HG03520 (cell line): ENCODE measurements at regions not wholly inside any gene's neighbourhood (a gene's known extent, or its start where the extent isn't known, plus 50 kb on each side); places are given as distances from the start of the nearest gene placed in this dataset.
"Not testable (repeated sequence)": the region's sequence is repeated elsewhere in the genome, so short reads cannot be mapped to it uniquely, and the experiment has no call there.

Experiments
- ATAC-seq: cut with Tn5 transposase; IDR thresholded peaks from one replicate; pipeline ENCODE4 v1.9.1; 2021; ENCODE audit warnings: mild to moderate bottlenecking, moderate library complexity; ENCODE audit not compliant: unreplicated experiment

DNA sequence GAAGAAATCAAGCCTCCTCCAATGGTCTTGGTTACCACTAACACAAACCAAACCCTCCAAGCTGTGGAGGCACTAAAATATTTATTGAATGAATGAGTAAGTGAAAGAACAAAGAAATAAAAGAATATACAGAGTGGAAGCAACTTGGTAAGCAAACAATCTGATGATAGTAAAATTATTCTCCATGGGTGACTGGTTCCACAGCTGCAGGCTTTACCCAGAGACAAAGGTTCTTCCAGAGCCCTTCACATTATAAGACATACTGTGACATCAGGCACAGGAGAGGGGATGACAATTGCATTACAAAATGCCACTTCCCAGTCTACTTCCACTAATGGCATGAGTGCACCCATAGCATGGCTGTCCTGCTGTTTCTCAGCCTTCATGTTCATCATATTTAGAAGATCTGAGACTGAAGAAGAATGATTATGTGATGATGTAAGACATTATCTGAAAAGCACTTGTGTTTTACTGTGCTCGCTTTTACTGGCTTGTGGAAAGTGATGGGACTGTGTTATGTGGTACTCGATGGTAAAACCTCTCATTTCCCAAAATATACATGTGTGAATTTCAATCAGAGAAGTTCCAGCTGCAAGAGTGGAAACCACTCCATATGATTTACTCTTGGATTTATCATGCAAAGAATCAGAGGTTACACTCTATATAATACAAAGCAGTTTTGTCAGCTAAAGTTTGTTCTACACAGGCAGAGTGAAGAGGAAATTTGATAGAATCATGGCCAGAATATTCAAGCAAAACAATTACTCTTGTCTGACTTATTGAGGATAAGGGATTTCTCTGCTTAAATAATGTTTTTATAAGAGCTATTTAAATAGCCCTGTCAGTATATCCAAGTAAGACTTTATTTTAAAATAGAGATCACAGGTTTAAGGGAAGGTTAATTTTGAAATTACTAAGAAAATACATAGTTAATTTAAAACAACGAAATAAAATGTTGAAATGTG, 220.2 kb upstream of the NBEA start:
- no peak for ATAC-seq

GRCh38 chr13:34722922-34723321, 219.1 kb upstream of the NBEA start:
- no peak for ATAC-seq

DNA sequence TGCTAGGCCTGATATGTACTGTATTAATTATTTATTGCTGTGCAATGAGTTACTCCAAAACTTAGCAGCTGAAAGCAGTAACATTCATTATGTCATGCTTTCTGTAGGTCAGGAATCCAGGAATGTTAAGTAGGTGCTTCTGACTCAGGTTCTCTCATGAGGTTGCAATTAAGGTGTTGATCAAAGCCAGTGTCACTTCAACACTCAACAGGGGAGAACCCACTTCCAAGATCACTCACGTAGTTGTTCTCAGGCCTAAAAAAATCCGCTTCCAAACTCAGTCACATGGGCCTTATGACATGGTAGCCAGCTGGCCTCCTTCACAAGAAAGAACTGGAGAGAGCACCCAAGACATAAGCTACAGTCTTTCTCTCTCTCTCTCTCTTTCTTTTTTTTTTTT, 211.1 kb upstream of the NBEA start:
- no peak for ATAC-seq

DNA sequence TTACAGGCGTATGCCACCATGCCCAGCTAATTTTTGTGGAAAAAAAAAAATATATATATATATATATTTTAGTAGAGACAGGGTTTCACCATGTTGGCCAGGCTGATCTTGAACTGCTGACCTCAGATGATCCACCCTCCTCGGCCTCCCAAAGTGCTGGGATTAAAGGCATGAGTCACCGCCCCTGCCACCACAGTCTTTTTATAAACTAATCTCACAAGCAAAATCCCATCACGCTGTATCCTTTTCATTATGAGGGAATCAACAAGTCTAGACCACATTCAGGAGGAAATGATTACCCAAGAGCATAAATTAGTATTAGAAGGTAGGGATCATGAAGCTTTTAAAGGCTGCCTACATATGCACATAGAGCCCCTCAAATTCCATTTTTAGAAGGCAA, 210.6 kb upstream of the NBEA start:
- no peak for ATAC-seq

GRCh38 chr13:34733721-34734120, 208.3 kb upstream of the NBEA start:
- ATAC-seq, result no peak

GRCh38 chr13:34734932-34735331, 207.1 kb upstream of the NBEA start:
- no peak for ATAC-seq

GRCh38 chr13:34738254-34738992, 203.6 kb upstream of the NBEA start:
- ATAC-seq, result no peak

GRCh38 chr13:34747056-34747455, 195.0 kb upstream of the NBEA start:
- not testable (repeated sequence) for ATAC-seq

- no peak for ATAC-seq
Measured at GRCh38 chr13:34747507-34747906, 194.6 kb upstream of the NBEA start.

DNA sequence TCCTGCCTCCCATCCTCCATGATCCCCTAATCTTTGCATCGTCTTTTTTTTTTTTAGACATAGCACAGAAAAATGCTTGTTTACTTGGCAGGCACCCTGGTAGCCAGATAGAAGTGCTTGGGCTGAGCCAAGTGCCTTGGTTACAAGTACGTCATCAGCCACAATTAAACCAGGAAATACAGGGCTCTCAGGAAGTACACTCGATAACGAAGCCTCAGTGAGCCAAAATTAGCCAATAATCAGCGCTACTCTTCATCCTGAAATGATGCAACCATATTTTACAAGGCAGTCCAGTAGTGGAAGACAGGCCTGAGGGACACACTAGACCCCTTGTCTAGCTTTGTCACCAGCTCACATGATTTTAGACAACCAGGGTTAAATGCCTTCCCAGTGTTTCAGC, 194.0 kb upstream of the NBEA start:
- ATAC-seq, result no peak

DNA sequence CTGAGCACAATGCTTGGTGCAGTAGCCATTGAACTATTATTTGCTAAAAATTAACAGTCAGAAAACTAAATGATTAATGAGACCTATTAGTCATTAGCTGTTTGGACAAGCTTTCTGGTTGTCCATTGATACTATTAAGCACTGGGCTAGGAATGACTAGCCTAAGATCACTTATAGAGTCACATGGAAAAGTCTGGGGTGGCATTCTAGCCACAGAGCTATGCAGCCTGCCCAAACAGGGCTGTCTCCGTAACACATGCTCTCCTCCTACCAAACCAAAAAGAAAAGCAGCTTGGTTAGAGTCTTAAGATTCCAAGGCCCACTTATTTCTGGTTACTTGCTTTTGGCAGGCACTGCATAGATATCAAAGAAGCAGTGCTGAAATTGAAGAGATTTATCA, 193.5 kb upstream of the NBEA start:
- ATAC-seq, result no peak

GRCh38 chr13:34749046-34749445, 193.0 kb upstream of the NBEA start:
- ATAC-seq, result no peak

DNA sequence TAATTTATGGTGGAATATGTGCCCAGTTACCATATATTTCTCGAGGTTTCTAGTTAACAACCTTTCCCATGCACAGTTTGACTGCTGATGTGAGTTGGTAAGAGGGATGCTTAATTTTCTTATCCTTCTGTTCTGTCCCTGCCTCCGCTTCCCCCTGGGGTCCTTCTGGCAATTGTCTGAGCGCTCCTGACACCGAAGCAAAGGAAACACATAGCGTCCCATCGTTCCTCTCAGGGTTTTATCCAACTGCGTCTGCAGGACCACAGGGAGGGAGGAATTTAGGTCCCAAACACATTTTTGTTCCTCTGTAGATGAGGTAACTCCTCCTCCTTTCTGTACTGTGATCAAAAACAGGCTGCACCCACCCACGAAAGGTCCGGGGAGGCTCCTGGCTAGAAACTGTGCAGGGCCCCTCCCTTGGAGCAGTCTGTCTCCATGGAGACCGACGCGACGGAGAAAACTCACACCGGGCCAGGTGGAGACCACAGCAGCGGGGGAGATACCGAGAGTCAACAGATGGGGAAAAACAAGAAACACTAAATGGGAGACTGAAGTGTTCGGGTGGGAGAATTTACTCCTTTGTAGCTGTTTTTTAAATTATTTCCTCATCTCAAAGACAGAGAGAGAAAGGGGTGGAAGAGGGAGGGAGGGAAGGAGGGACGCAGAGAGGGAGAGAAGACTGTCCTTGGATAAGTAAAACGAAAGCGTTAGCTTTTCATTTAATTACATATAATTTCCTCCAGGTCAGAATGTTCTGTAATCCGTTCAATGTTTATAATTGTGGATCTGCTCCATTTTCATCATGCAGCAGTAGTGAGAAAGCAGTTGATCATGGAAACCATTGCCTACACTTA, 191.8 kb upstream of the NBEA start:
- ATAC-seq, result peak; percentile 61

DNA sequence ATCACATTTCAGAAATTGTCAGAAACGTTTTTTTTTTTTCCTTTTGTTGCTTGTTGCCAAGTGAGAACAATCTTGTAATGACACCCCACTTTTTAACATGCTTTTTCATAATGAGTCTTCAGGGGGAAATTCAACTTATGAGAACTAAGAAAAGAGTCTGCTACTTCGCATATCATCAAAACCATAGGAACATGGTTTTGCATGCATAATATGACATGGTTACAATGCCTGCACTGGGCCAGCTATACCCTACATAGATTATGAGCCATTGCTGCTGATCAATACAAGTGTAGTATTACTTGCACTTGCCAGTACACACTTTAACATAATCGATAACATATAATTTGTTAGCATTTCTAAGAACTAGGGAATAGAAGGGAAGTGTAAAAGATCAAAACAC, 191.0 kb upstream of the NBEA start:
- no peak for ATAC-seq

DNA sequence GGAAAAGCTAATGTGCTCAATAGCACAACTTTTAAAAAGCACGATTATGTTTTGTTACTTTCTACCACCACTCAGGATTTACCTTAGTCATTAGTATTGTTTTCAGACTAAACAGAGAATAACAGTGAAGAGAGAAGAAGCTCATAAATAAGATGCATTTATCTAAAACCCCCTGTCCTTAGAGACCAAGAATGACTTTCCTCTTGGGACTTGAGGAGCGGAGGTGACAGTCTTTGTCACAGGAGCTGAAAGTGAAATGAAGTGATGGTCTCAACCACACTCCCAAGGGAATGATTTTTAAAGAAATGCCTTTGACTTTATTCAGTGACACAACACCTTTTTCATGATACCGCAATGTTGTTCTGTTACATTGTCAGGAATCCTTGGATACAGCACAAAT, 190.6 kb upstream of the NBEA start:
- no peak for ATAC-seq

DNA sequence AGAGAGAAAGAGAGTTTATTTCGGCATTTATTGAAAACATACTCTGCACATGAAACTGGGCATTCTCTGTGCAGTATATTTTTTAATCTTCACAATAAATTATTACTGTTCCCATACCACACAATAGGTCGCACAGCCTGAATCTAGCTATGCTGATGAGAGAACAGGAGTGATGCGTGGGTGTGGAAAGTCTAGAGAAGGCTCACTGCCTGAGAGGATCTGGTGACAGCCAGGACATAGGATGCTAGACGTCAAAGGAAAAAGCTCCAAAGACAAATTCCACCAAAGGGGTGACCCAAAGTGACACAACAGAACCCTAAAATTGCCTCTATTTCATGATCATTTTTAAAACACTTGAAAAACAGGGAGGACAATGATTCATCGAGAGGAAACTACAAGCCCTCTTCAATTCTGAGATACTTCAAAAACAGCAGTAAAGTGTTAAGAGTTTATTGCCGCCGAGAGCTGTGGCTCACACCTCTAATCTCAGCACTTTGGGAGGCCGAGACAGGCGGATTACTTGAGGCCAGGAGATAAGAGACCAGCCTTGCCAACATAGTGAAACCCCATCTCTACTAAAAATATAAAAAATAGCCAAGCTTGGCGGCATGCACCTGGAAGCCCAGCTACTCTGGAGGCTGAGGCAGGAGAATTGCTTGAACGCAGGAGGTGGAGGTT, 189.6 kb upstream of the NBEA start:
- ATAC-seq, result no peak

DNA sequence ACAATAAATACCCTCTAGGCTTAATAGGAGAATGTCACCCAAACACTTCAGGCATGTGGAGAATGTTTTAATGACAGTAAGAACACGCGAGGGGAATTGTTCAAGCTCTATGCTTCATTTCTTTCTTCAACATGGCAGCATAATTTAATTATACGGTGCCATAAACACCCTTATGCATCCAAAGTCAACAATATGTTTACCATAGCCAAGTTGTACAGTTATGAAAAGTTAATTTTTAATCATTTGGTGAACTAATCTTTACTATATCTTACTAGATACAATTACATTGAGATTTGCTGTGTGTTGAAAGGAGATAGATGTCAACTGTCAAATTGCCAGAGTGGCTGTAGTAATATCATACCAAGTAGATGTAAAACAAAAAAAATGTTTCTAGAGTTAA, 185.9 kb upstream of the NBEA start:
- no peak for ATAC-seq

DNA sequence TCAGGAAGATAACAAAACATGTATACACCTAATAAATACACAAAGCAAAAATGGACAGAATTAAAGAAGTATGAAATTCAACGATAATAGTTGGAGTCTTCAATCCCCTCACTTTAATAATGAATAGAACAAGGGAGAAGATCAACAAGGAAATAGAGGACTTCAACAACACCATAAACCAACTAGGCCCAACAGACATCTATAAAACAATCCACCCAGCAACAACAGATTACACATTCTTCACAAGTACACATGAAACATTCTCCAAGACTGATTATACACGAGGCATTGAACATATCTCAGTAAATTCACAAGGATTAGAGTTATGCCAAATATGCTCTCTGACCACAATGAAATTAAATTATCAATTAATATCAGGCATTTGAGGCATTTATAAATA, 185.5 kb upstream of the NBEA start:
- ATAC-seq, result no peak

- no peak for ATAC-seq
Measured at GRCh38 chr13:34757441-34757840, 184.6 kb upstream of the NBEA start.

GRCh38 chr13:34758628-34759027, 183.4 kb upstream of the NBEA start:
- no peak for ATAC-seq

DNA sequence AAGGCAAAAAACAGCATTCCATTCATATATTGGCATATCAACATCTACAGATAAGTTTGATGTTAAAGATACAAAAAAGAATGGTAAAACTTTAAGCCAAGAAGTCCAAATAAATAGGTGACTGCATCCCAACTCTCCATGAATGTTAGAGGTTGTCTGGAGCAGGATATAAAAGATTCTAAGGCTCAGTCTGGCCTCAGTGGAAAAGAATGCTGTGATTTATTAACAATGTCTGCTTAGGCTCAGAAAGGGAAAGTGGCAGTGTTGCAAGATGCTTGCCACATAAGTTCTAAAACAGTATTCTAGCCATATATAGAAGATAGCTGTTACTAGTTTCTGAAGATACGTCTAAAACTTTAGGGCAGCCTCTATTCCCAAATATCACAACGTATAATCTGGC, 179.8 kb upstream of the NBEA start:
- ATAC-seq, result no peak
